ENCODE measurements at regions not wholly inside any gene's neighbourhood (a gene's known extent, or its start where the extent isn't known, plus 50 kb on each side); places are given as distances from the start of the nearest gene placed in this dataset.

- DNase-seq (ENCODE audit: extremely low read depth, low read depth, low spot score), result no peak
Observed at GRCh38 chr18:2075499-2075898, 495.8 kb downstream of the METTL4 start.

GRCh38 chr18:2082676-2083075, 488.6 kb downstream of the METTL4 start:
- no peak for DNase-seq (ENCODE audit: extremely low read depth, low read depth, low spot score)

GRCh38 chr18:2083691-2084090, 487.6 kb downstream of the METTL4 start:
- DNase-seq (ENCODE audit: extremely low read depth, low read depth, low spot score), result no peak

GRCh38 chr18:2086439-2086838, 484.9 kb downstream of the METTL4 start:
- no peak for DNase-seq (ENCODE audit: extremely low read depth, low read depth, low spot score)

- no peak for DNase-seq (ENCODE audit: extremely low read depth, low read depth, low spot score)
Observed at GRCh38 chr18:2087877-2088673, 483.2 kb downstream of the METTL4 start.

- DNase-seq (ENCODE audit: extremely low read depth, low read depth, low spot score), result no peak
Observed at GRCh38 chr18:2089396-2089795, 481.9 kb downstream of the METTL4 start.

- no peak for DNase-seq (ENCODE audit: extremely low read depth, low read depth, low spot score)
Observed at GRCh38 chr18:2091937-2092336, 479.4 kb downstream of the METTL4 start.

- no peak for DNase-seq (ENCODE audit: extremely low read depth, low read depth, low spot score)
Observed at GRCh38 chr18:2096551-2096950, 474.8 kb downstream of the METTL4 start.

- DNase-seq (ENCODE audit: extremely low read depth, low read depth, low spot score), result no peak
Observed at GRCh38 chr18:2100694-2101213, 470.6 kb downstream of the METTL4 start.

- no peak for DNase-seq (ENCODE audit: extremely low read depth, low read depth, low spot score)
Observed at GRCh38 chr18:2102022-2102421, 469.3 kb downstream of the METTL4 start.

GRCh38 chr18:2103299-2103698, 468.0 kb downstream of the METTL4 start:
- no peak for DNase-seq (ENCODE audit: extremely low read depth, low read depth, low spot score)

GRCh38 chr18:2104620-2105462, 466.5 kb downstream of the METTL4 start:
- DNase-seq (ENCODE audit: extremely low read depth, low read depth, low spot score), result no peak

GRCh38 chr18:2108591-2108990, 462.7 kb downstream of the METTL4 start:
- no peak for DNase-seq (ENCODE audit: extremely low read depth, low read depth, low spot score)

GRCh38 chr18:2111456-2111855, 459.8 kb downstream of the METTL4 start:
- DNase-seq (ENCODE audit: extremely low read depth, low read depth, low spot score), result no peak

GRCh38 chr18:2112435-2113045, 458.8 kb downstream of the METTL4 start:
- DNase-seq (ENCODE audit: extremely low read depth, low read depth, low spot score), result no peak

- no peak for DNase-seq (ENCODE audit: extremely low read depth, low read depth, low spot score)
Observed at GRCh38 chr18:2114289-2114688, 457.0 kb downstream of the METTL4 start.

GRCh38 chr18:2114765-2115164, 456.5 kb downstream of the METTL4 start:
- no peak for DNase-seq (ENCODE audit: extremely low read depth, low read depth, low spot score)

GRCh38 chr18:2121224-2121623, 450.1 kb downstream of the METTL4 start:
- DNase-seq (ENCODE audit: extremely low read depth, low read depth, low spot score), result no peak

GRCh38 chr18:2123077-2123476, 448.2 kb downstream of the METTL4 start:
- DNase-seq (ENCODE audit: extremely low read depth, low read depth, low spot score), result no peak

GRCh38 chr18:2134364-2134763, 436.9 kb downstream of the METTL4 start:
- no peak for DNase-seq (ENCODE audit: extremely low read depth, low read depth, low spot score)

GRCh38 chr18:2135309-2135708, 436.0 kb downstream of the METTL4 start:
- no peak for DNase-seq (ENCODE audit: extremely low read depth, low read depth, low spot score)
